ENCODE measurements at regions not wholly inside any gene's neighbourhood (a gene's known extent, or its start where the extent isn't known, plus 50 kb on each side); places are given as distances from the start of the nearest gene placed in this dataset.

DNA sequence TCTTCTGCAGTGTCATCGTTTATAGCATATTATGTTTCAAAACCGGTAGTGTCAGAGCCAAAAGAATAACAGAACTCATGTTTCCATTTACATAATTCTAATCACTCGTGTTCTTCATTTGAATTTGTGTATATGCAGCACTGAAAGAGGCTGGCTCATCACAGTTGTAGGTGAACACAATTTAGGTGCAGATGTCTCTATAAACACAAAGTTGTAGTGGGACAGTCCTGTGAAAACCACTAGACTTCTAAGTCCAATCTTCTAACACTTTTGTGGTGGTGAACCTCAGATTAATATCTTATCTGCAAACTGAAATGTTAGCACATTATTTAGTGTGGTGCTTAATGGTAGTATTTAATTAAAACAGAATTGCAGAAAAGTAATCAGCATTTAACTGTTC is 872.4 kb downstream of the C4orf33 start:
- TF ChIP-seq, protein P1, sequence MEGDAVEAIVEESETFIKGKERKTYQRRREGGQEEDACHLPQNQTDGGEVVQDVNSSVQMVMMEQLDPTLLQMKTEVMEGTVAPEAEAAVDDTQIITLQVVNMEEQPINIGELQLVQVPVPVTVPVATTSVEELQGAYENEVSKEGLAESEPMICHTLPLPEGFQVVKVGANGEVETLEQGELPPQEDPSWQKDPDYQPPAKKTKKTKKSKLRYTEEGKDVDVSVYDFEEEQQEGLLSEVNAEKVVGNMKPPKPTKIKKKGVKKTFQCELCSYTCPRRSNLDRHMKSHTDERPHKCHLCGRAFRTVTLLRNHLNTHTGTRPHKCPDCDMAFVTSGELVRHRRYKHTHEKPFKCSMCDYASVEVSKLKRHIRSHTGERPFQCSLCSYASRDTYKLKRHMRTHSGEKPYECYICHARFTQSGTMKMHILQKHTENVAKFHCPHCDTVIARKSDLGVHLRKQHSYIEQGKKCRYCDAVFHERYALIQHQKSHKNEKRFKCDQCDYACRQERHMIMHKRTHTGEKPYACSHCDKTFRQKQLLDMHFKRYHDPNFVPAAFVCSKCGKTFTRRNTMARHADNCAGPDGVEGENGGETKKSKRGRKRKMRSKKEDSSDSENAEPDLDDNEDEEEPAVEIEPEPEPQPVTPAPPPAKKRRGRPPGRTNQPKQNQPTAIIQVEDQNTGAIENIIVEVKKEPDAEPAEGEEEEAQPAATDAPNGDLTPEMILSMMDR (IDR thresholded peaks at IDR 0.05), result no peak
- no peak for TF ChIP-seq EZH2 (IDR thresholded peaks at IDR 0.05; ENCODE audit: borderline replicate concordance, insufficient read depth, low read depth, low read length, poor library complexity, severe bottlenecking)

Data from B cell (primary cell).